Kidney capillary endothelial cell (primary cell): ENCODE measurements at regions not wholly inside any gene's neighbourhood (a gene's known extent, or its start where the extent isn't known, plus 50 kb on each side); places are given as distances from the start of the nearest gene placed in this dataset.
"Not testable (repeated sequence)": the region's sequence is repeated elsewhere in the genome, so short reads cannot be mapped to it uniquely, and the experiment has no call there.

ENCODE experiments used
- DNase-seq: peaks from one replicate; pipeline ENCODE4 v3.0.0-alpha.2; 2018; ENCODE audit warnings: low spot score

- not testable (repeated sequence) for DNase-seq
Measured at GRCh38 chr6:57984575-57984974, 667.1 kb downstream of the PRIM2 start.

GRCh38 chr6:57985734-57986133 is 668.3 kb downstream of the PRIM2 start:
- DNase-seq, result not testable (repeated sequence)

- not testable (repeated sequence) for DNase-seq
Measured at GRCh38 chr6:57986584-57986983, 669.2 kb downstream of the PRIM2 start.

DNA sequence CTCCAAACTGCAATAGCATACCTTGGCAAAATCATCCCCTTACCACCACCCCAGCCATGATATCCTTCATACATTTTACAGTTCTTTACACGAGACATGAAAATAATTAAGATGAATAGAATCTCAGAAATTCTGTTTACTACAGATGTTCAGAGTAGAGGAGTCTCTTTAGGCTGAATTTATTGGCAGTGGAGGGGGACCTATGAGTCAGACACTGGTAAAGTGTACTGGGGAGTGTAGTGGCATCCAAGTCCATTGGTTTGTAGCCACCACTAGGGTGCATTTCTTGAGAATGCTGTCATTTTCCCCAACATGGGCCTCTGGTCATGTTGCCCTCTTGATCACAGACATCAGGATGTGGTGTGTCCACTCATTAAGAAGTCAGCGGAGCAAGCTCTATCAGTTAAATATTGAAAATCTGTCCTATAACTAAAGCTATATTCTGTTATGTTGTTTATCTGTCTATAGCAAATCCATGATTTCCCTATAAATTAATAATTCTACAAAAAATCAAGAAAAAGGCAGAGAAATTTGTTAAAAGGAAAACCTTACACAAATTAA is 672.2 kb downstream of the PRIM2 start:
- not testable (repeated sequence) for DNase-seq

GRCh38 chr6:57998858-57999619 is 681.6 kb downstream of the PRIM2 start:
- DNase-seq, result not testable (repeated sequence)

GRCh38 chr6:58000233-58000632 is 682.8 kb downstream of the PRIM2 start:
- DNase-seq, result not testable (repeated sequence)

- DNase-seq, result not testable (repeated sequence)
Measured at GRCh38 chr6:58003417-58004167, 686.2 kb downstream of the PRIM2 start.

- DNase-seq, result not testable (repeated sequence)
Measured at GRCh38 chr6:58007334-58008000, 690.0 kb downstream of the PRIM2 start.

- not testable (repeated sequence) for DNase-seq
Measured at GRCh38 chr6:58008001-58008335, 690.5 kb downstream of the PRIM2 start.

GRCh38 chr6:58011954-58012600 is 694.6 kb downstream of the PRIM2 start:
- DNase-seq, result not testable (repeated sequence)

DNA sequence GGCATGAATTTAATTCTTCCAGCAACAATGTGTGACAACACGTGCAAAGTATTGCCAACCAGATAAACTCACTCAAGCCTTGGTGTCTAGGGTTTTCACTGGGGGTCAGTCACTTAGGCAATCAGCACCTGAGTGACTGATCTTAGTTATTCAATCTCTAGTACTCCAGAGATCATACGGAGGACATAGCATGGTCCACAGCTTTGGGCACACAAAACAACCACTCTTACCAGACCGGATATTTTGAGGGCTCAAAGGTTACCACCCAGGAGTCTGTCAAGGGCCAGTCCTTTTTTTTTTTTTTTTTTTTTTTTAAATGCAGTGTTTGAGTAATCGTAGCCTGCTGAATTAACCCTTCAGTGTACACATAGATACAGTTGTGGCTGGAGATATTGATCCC is 699.2 kb downstream of the PRIM2 start:
- DNase-seq, result not testable (repeated sequence)

DNA sequence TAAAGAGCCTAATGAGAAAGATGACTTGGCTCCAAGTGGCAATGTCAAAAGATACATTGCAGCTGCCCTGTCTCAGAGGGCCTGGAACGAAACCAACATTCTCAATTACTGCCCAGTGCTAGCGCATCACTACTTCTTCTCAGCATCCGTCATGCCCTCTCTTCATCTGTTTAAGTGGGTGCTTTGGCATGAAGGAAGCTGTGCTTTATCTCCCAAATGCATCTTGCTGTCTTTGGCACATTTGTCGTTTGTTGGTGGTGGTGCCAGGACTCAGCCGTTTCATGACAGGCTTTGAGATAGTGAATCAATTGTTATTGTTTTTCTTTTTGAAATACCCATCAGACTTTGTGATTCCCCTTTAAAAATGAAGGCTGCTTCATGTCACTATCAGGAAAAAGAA is 710.8 kb downstream of the PRIM2 start:
- not testable (repeated sequence) for DNase-seq

- not testable (repeated sequence) for DNase-seq
Measured at GRCh38 chr6:58038213-58038612, 720.8 kb downstream of the PRIM2 start.

DNA sequence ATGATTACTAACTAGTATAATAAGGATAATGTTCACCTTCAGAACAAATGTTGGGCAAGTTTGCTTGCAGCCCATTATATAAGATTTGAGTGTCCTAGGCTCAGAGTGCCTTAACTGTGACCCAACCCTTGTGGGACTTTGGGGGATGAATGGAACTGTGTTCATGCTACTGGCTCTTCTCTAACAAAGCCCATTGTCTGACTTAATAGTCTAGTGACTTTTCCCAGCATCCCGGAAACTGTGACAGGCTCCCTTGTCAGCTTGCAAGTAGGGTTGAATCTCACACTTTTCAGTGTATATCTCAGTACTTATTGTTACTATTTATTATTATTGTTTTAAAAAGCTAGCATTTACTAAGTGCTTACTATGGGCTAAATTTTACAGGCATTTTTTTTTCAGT is 729.2 kb downstream of the PRIM2 start:
- DNase-seq, result not testable (repeated sequence)

DNA sequence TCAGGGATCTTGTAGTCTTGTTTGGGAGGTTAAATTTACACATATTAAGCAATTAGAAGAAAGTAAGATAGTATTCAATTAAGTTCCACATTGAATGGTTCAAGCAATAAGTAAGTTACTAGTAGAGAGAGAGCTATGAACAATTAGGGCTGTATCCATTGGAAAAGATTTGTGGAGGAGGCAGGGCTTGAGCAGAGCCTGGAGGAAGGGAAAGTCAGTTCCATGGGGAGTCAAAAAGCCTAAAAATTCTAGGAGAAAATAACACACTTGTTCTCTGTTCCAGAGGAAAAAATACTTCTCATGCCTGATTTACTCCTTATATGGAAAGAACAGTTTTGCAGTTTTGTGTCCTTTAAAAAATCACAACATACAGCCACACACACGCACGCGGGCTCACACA is 730.0 kb downstream of the PRIM2 start:
- DNase-seq, result not testable (repeated sequence)

DNA sequence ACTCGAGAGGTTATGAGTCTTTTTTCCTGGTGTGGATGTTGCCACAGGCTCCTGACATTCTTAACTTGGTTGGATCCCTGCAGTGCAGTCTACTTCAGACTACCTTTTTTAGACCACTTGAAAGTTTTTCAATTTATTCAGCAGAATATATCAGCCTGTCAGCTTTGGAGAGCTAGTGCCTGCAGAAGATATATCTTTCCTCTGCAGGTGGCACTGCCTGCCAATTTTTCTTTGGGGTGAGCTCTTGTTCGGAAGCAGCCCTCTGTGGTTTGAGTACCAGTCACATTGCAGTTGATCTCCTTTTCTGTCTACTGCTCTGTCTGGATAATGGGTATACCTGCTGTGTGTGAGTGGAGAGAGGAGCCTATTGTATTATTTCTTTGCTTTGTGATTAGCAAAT is 730.4 kb downstream of the PRIM2 start:
- not testable (repeated sequence) for DNase-seq

DNA sequence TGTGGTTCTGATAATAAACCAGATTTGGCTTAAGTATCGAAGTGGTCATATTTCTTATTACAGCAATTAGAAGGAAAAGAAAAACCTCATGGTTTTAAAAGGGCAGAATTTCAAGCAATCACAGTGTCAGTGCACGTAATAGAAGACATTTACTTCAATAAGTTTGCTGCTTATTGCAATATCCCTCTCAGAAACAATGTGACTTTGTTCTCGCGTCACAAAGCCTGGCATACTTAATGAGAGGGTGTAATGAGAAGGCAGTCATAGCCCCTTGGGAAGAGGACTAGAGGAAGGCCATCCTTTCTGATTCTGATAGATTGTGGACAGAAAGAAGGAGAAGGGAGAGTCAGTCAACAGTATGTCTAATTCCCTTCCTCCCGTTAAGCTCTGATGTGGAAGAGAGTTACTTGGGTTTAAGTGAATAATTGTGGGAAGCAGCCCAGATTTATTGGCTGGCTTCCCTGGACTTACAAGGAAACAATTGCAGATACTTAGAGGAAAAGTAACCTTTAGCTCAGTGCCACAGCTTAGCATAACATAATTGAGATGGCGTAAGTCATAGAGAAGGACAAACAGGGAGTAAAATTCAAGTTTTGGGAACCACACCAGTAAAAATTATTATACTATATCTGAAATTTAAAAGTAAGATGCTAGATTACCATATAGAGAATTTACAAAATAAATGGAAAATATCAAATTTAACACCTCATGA is 738.2 kb downstream of the PRIM2 start:
- not testable (repeated sequence) for DNase-seq

DNA sequence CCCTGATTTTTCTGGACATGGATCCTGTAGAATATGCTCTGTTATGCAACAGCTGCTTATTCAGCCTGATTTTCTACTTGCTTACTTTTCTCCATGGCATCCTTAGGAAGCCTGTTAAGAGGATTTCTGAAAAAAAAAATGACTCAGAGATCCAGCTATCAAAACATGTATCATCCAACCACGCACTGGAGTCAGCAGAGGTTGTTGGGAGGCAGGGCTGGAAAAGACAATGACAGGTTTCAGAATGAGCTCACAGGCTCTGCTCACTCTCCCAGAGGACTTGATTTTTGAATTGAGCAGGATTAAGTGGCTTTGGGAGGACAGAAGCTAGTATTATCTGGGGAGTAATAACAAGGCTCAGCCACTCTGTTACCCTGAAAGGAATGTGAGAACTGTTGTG is 742.3 kb downstream of the PRIM2 start:
- not testable (repeated sequence) for DNase-seq

DNA sequence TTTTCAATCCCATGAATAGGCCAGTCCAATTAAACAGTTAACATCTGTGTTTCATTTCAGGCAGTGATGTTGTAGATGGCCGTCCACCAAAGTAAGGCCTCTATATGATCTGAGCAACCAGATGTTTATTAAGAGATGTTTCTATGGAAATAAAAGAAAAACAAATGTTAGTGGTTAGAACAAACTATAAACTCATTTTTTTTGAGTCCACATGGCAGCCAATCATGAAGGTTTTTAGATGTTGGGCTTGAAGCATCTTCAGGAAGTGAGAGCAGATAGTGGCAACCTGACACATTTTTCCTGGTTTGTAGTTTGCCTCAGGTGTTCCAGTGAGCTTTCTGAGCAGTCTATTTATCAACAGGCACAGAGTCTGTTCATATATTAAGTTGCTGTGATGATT is 746.1 kb downstream of the PRIM2 start:
- DNase-seq, result not testable (repeated sequence)

GRCh38 chr6:58067867-58068548 is 750.6 kb downstream of the PRIM2 start:
- DNase-seq, result not testable (repeated sequence)

DNA sequence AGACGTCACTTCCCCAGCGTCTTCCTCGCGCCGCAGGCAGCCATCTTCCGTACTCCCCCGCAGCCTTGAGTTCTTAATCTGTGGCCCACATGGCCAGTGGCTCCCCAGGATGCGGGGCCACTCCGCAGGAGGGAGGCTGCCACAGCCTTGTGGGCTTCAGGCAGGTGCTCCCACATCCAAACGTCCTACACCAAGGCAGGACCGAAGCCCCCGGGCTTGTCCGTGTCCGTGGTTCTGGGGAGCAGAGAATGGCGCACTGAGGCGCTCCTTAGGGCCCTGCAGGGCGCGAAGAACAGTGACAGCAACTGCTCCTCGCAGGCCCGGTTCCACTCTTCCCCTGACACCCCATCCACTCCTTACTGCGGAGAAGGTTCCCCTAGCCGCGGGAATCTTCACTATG is 755.8 kb downstream of the PRIM2 start:
- DNase-seq, result no peak
